Progenitor cell of endocrine pancreas (in vitro differentiated cells): ENCODE measurements at regions not wholly inside any gene's neighbourhood (a gene's known extent, or its start where the extent isn't known, plus 50 kb on each side); places are given as distances from the start of the nearest gene placed in this dataset.

Experiments used
- DNase-seq: peaks from one replicate; pipeline ENCODE4 v3.0.0; 2021; ENCODE audit warnings: low spot score; ENCODE audit not compliant: unreplicated experiment
- H3K27ac Mint-ChIP-seq: 2 replicates; pipeline ENCODE4 v1.8.0; 2021; ENCODE audit warnings: mild to moderate bottlenecking, moderate library complexity, mixed read lengths
- H3K27me3 Mint-ChIP-seq: 2 replicates; pipeline ENCODE4 v1.8.0; 2021; ENCODE audit warnings: mixed read lengths
- H3K36me3 Mint-ChIP-seq: 2 replicates; pipeline ENCODE4 v1.8.0; 2022; ENCODE audit warnings: mixed read lengths; ENCODE audit not compliant: insufficient read depth
- H3K4me1 Mint-ChIP-seq: 2 replicates; pipeline ENCODE4 v1.8.0; 2021; ENCODE audit warnings: low read depth, mixed read lengths
- H3K4me3 Mint-ChIP-seq: 2 replicates; pipeline ENCODE4 v1.8.0; 2021; ENCODE audit warnings: low read depth, mild to moderate bottlenecking, moderate library complexity, mixed read lengths
- H3K9me3 Mint-ChIP-seq: 2 replicates; pipeline ENCODE4 v1.8.0; 2021; ENCODE audit warnings: low read depth, mixed read lengths
- TF ChIP-seq, protein P1 (sequence below): fragments of 200-600 bp; sonication (generic); IDR thresholded peaks from one replicate; pipeline ENCODE4 v1.5.0; 2021; ENCODE audit warnings: antibody characterized with exemption, mild to moderate bottlenecking; ENCODE audit not compliant: unreplicated experiment

DNA sequence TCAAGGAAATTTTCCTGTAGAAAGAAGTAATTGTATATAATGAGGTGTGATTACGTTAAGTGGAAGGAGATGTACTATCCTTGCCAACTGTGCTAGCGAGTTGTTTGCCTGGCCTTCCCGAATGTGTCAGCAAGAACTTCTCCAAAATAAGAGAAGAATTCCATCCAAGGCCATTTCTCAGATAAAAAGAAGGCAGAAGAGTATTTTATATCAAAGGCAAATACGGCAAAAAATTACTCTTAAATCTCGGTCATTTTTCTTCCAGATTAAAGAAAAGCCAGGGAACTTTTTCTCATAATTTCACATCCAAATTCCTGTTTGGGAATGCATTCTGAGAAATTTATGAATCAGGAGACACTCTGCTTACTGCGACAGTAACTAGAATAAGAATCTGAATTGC is 290.6 kb downstream of the CBLN4 start:
- Mint-ChIP-seq H3K27ac (no peak overlapping the region), H3K4me3 (no peak overlapping the region), H3K9me3 (peaks cover 4% of the 10 kb centered on the region), H3K36me3 (no peaks in the 10 kb centered on the region), H3K4me1 (no peaks in the 10 kb centered on the region), H3K27me3 (no peaks in the 10 kb centered on the region)
- TF ChIP-seq, protein P1, sequence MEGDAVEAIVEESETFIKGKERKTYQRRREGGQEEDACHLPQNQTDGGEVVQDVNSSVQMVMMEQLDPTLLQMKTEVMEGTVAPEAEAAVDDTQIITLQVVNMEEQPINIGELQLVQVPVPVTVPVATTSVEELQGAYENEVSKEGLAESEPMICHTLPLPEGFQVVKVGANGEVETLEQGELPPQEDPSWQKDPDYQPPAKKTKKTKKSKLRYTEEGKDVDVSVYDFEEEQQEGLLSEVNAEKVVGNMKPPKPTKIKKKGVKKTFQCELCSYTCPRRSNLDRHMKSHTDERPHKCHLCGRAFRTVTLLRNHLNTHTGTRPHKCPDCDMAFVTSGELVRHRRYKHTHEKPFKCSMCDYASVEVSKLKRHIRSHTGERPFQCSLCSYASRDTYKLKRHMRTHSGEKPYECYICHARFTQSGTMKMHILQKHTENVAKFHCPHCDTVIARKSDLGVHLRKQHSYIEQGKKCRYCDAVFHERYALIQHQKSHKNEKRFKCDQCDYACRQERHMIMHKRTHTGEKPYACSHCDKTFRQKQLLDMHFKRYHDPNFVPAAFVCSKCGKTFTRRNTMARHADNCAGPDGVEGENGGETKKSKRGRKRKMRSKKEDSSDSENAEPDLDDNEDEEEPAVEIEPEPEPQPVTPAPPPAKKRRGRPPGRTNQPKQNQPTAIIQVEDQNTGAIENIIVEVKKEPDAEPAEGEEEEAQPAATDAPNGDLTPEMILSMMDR, result no peak
- no peak for DNase-seq

DNA sequence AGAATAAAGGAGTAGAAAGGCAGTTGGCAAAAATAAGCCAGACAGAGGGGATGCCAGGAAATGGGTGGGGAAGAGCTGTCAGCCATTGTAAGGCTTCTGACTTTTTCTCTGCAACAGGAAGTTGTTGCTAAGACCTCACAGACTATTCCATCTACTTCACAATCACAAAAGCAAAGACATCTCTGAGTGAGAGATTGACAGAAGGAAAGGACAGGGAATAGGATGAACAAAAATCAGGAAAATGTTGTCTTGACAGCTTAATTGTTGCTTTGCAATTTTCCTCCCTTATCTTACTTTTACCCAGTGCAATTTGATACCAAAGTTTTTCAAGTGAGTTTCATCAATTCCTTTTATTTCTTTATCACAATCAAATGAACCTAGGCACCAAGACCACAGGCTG is 291.2 kb downstream of the CBLN4 start:
- Mint-ChIP-seq H3K4me3 (no peak overlapping the region), H3K27ac (no peak overlapping the region), H3K4me1 (no peaks in the 10 kb centered on the region), H3K9me3 (peaks cover 5% of the 10 kb centered on the region), H3K27me3 (no peaks in the 10 kb centered on the region), H3K36me3 (no peaks in the 10 kb centered on the region)
- no peak for DNase-seq
- TF ChIP-seq, protein P1, result no peak

DNA sequence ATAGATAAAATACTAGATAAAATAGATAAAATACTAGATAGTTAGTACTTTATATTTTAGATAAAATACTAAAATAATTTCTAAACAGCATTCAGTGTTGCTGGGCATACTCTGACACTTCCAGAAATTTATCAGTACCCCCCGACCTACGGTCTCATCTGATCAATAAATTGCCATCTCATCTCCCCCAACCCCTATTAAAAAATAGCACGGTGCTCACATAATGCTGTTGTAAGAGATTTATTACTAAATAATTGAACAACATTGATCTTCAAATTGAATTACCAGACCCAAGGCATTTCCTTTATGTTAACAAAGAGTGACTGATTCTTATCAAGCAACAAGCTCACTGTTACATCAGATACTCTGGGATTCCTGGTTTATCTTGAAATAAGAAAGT is 300.9 kb downstream of the CBLN4 start:
- DNase-seq, result no peak
- no peaks in the 10 kb centered on the region for H3K27me3 Mint-ChIP-seq
- no peaks in the 10 kb centered on the region for H3K4me1 Mint-ChIP-seq
- no peaks in the 10 kb centered on the region for H3K9me3 Mint-ChIP-seq
- TF ChIP-seq, protein P1, result no peak
- H3K36me3 Mint-ChIP-seq, result no peaks in the 10 kb centered on the region
- H3K4me3 Mint-ChIP-seq, result no peak overlapping the region
- no peak overlapping the region for H3K27ac Mint-ChIP-seq

- Mint-ChIP-seq H3K27me3 (no peaks in the 10 kb centered on the region), H3K4me1 (no peaks in the 10 kb centered on the region)
Measured at GRCh38 chr20:55701467-55701866, 303.9 kb downstream of the CBLN4 start.

GRCh38 chr20:55696520-55696919 is 308.8 kb downstream of the CBLN4 start:
- TF ChIP-seq, protein P1, result no peak
- no peak for DNase-seq
- no peaks in the 10 kb centered on the region for H3K27me3 Mint-ChIP-seq
- H3K4me3 Mint-ChIP-seq, result no peak overlapping the region
- no peaks in the 10 kb centered on the region for H3K9me3 Mint-ChIP-seq
- H3K4me1 Mint-ChIP-seq, result peaks cover 3% of the 10 kb centered on the region
- no peak overlapping the region for H3K27ac Mint-ChIP-seq
- no peaks in the 10 kb centered on the region for H3K36me3 Mint-ChIP-seq

More at GRCh38 chr20:55701467-55701866, 303.9 kb downstream of the CBLN4 start:
- TF ChIP-seq, protein P1, result no peak
- H3K9me3 Mint-ChIP-seq, result no peaks in the 10 kb centered on the region
- H3K4me3 Mint-ChIP-seq, result no peak overlapping the region
- no peak for DNase-seq
- H3K27ac Mint-ChIP-seq, result no peak overlapping the region
- H3K36me3 Mint-ChIP-seq, result no peaks in the 10 kb centered on the region
